H1 (cell line): ENCODE measurements at regions not wholly inside any gene's neighbourhood (a gene's known extent, or its start where the extent isn't known, plus 50 kb on each side); places are given as distances from the start of the nearest gene placed in this dataset.

Experiments
- ATF3 ChIP-seq: IDR thresholded peaks from 2 replicates; pipeline ENCODE4 v1.6.1; 2011; ENCODE audit warnings: low read depth, mild to moderate bottlenecking, low read length; ENCODE audit not compliant: insufficient read depth
- CTCF ChIP-seq, 3 experiments: IDR thresholded peaks; 1 replicate in 2 of 3; 2 replicates in 1 of 3; pipeline versions ENCODE4 v1.5.1 to v1.6.1; 2011; ENCODE audit warnings: low read length in 3 of 3, mild to moderate bottlenecking in 3 of 3, inconsistent platforms in 2 of 3, low read depth in 1 of 3, moderate library complexity in 1 of 3; ENCODE audit not compliant: insufficient read depth in 1 of 3; ENCODE audit errors: control extremely low read depth in 1 of 3
- SP2 ChIP-seq: IDR thresholded peaks from 2 replicates; pipeline ENCODE4 v1.6.1; 2012; ENCODE audit warnings: mild to moderate bottlenecking, low read length, inconsistent platforms
- SP4 ChIP-seq: IDR thresholded peaks from 2 replicates; pipeline ENCODE4 v1.6.1; 2012; ENCODE audit warnings: low read length, inconsistent platforms
- USF2 ChIP-seq: IDR thresholded peaks from 2 replicates; pipeline ENCODE4 v1.6.1; 2011; ENCODE audit warnings: low read length, improper control_type of control experiment

GRCh38 chr2:7094231-7094741 lies 177.1 kb downstream of the RNF144A start:
- TF ChIP-seq ATF3 (no peak), CTCF (IDR thresholded peaks at IDR 0.05; ENCODE audit: control extremely low read depth in 1 of 3, insufficient read depth in 1 of 3, low read depth in 1 of 3, low read length in 3 of 3) (no peak), SP2 (no peak), SP4 (no peak), USF2 (no peak)
